HG03571 (cell line): ENCODE measurements at regions not wholly inside any gene's neighbourhood (a gene's known extent, or its start where the extent isn't known, plus 50 kb on each side); places are given as distances from the start of the nearest gene placed in this dataset.
"Not testable (repeated sequence)": the region's sequence is repeated elsewhere in the genome, so short reads cannot be mapped to it uniquely, and the experiment has no call there.

Experiments used
- ATAC-seq: cut with Tn5 transposase; IDR thresholded peaks from one replicate; pipeline ENCODE4 v1.9.1; 2021; ENCODE audit not compliant: unreplicated experiment

GRCh38 chr10:120109725-120110124 is 217.2 kb downstream of the SEC23IP start:
- not testable (repeated sequence) for ATAC-seq

DNA sequence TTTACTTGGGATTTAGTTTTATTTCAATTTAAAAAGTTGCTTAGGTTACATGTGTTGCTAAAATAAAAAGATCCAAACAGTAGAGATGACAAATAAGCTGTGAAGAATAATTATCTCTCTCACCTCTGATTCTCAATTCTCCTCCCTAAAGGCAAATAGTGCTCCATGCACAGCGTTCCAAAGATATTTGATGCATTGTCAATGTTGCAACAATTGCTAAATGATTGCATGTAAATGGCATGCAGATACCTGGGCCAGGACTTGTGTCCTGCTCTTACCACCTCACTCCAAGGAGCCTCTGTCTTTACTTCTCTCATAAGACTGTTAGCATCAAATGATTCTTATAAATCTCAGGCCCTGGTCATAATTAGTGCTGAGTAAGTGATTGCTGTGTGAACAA is 217.7 kb downstream of the SEC23IP start:
- ATAC-seq = no peak

DNA sequence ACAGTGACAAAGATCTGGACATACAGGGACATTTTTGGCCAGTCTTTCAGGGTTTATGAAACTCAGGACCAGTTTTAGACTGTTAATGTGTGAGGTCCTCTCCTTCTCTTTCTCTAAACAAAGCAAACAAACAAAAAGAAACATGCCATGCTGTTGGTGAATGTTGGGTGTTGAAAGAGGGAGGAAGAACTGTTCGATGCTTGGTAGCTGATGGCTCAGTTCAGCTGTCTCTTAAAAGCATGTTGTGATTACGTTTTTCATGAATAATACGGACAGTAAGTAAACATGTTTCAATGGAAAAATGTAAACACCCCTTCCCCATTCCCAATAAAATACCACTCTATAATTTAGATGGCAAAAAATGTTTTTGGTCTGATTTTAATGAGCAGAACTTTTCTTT is 219.1 kb downstream of the SEC23IP start:
- ATAC-seq = no peak

DNA sequence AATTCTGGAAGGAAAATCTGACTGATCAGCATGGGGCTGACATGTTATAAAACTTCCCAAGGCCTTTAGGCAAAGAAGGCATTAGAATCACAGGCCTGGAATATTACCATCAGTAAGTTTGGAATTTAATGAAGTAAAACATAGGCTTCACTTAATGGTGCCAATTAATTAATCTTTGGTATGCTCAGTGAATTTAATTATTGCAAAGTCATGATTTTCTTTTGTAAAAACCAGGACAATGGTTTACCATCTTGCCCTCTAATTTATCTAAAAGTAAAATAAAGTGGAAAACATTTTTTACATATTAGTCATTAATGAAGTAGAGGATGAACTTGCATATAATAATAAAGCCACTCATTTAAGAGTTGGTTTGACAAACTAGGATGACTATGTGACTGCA is 220.3 kb downstream of the SEC23IP start:
- no peak for ATAC-seq

GRCh38 chr10:120115959-120116358 is 223.4 kb downstream of the SEC23IP start:
- no peak for ATAC-seq

DNA sequence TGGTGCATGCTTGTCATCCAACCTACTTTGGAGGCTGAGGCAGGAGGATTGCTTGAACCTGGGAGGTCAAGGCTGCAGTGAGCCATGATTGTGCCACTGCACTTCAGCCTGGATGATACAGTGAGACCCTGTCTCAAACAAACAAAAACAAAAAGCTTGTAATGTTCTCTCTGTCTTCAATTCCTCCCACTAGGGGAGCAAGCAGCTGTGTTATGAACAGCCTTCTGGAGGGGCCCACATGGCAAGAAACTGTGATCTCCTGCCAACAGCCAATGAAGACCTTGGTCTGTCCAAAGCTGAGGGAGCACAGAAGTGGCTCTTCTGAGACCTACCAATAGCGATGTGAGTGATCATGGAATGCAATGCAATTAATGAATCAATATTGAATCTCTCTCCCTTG is 229.2 kb downstream of the SEC23IP start:
- no peak for ATAC-seq

DNA sequence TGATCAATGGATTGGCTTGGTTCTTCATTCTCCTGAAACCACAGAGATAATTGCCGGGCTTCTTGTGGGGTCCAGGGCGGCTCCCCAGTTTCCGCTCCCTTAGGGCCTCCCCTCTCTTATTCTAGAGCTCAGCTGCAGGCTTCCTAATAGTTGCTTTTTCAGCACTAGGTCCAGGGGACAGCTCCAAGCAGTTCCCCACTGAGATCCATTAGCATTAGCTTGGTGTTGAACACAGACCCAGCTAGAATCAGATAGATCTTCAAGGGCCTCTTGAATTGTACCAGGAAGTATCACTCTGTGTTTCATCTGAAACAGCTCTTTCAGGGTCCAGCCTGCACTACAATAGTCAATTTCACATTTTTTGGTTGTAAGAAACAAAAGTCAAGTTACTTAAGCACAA is 238.7 kb downstream of the SEC23IP start:
- no peak for ATAC-seq

DNA sequence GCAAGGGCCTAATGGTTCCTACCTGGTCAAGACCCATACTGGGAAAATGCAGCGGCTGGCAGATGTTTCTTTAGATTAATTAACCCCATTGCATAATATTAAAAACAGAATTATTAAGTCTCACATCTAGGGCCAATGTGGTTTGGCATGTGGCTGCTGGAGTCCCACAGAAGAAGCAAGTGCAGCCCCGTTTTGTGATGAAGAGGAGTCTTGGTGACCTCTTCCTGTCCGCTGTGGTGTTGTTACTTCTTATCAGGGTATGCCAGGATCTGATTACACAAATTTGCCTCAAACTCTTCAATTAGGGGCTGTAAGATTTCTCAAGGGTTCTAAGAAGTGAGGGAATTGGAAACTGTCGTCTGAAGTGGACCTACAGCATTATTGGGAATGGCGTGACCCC is 240.3 kb downstream of the SEC23IP start:
- ATAC-seq = no peak

- no peak for ATAC-seq
These were observed 246.2 kb downstream of the SEC23IP start for GRCh38 chr10:120138689-120139088.

GRCh38 chr10:120145107-120145506 is 252.6 kb downstream of the SEC23IP start:
- no peak for ATAC-seq

GRCh38 chr10:120156614-120157274 is 264.2 kb downstream of the SEC23IP start:
- ATAC-seq = no peak

DNA sequence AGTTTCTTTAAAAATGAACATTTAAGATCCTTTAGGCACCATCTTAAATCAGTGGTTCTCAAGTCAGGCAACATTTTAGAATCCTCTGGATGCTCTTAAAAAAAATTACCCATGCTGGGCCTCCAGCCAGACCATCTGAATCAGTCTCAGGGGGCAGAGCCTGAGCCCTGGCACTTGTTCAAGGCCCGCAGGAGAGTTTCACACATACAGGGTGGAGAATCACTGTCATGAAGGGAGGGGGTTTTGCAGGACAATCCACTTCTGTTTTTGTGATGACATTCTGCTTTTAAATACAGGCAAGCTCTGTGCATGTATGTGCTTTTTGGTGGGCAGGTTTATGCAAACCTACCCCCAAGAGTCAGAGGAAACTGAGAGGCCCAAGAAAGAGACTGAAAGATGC is 268.6 kb downstream of the SEC23IP start:
- ATAC-seq = no peak

DNA sequence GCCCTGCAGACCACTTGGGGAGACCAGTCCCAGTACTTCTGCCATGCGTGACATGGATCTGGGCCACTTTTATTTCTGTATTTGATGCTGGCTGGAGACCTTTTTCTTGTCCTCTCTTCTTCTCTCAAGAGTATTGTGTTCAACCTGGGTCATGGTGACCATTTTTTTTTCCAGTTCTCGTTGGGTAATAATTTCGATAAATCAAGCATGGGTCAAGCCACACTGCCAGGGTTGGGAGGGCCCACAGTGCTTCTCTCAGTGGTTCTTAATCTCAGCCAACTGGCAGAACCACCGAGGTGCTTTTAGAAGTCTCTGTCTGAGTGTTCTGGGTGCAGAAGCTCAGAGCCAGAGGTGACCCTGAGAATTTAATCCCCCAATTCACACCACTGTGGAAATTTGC is 269.9 kb downstream of the SEC23IP start:
- no peak for ATAC-seq

DNA sequence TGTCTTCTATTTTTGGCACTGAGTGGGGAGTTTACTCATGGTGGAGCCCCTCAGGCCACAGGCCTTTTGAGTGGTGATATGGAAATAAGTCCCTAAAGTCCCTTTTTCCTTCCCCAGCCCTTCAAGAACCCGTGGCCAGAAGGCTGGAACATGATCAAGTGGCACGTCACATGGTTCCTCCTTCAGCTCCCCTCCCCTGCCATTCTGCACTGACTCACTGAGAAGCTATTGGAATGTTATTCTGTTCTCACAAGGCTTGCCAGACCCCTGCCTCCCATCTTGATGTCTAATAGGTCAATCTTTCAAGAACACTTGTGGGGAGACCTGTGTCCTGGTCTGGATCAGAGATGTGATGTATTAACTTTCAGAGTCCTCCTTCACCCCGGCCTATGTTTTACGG is 279.8 kb downstream of the SEC23IP start:
- ATAC-seq = no peak

DNA sequence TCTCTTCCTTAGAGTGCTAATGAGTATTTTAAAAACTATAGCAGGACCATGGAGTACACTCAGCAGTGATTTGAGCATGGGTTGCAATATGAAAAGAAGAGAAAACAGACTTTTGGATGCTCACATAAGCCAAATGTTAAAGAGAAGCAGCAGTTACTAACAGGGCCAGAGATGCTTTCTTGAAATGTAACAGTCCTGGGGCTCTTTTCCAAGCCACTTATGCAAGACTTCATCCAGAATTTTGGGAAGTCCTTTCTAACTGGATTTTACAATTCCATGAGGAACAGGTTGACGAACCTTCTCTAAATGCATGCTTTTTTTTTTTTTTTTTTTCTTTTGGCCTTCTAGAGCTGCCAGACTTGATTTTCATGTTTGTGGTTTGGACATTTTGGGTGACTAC is 282.0 kb downstream of the SEC23IP start:
- ATAC-seq = no peak

DNA sequence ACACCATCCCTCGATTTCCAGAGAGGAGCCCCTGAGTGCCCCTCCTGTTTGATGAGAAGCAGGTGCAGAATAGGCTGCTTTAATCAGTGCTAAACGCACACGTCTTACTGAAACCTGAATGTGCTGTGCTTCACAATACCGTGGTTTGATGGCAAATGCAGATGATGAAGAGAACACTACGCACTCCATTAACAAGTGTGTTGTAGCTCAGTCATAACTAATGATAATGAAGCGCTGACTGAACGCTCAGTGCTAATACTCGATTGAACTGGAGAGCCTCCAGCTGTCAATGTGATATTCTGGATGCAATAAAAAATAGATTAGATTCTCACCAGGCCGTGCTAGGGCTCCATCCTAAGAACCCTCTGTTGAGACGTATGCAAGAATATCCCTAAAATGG is 279.7 kb upstream of the PLPP4 start:
- no peak for ATAC-seq

- no peak for ATAC-seq
These were observed 276.9 kb upstream of the PLPP4 start for GRCh38 chr10:120180160-120180559.

DNA sequence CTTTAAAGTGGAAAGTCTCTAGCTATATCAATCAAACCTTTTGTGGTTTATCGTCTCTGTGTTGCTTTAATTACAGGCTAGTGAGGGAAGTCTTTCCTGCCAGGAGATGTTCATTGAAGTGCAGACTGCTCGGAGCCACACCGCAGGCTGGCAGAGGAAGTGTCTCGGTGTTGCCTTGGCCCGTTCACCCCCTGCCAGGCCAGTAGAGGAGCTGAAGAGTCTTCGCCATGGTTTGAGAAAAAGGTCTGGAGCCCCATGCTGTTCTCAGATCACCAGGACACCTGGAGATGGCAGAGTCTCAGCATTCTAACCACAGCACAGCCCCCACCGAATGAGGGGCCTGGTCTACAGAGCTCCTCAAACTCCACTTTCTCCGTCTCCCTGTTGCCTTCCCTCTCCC is 275.9 kb upstream of the PLPP4 start:
- ATAC-seq = no peak

DNA sequence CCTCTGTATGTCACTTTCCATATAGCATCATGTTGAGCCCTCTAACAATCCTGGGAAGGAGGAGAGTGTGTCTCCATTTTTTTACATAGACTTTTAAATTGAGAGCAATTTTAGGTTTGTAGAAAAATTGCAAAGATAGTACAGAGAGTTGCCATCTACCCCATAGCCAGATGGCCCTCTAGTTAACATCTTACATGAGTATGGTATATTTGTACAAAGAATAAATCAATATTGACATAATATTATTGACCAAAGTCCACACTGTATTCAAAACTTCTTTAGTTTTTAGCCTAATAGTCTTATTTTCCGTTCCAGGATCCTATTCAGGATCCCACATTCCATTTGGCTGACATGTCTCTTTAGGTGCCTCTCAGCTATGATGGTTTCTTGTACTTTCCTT is 274.6 kb upstream of the PLPP4 start:
- no peak for ATAC-seq

DNA sequence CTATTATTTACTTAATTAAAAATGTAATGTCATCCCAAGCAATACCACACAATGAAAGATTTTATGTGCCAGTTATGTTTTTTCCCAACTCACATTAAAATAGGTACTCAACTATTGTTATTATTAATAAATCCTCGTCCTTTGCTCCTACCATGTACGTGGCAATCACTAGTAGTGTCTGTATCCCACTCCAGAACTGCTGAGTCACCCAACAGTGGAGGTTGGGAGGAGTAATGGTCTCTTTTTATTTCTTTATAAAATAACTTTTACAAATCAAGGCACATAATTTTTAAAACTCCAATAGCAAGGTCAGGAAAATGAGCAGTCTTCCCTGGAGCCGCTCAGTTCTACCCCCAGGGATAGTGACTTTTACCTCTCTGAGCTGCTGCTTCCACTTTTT is 273.5 kb upstream of the PLPP4 start:
- no peak for ATAC-seq

DNA sequence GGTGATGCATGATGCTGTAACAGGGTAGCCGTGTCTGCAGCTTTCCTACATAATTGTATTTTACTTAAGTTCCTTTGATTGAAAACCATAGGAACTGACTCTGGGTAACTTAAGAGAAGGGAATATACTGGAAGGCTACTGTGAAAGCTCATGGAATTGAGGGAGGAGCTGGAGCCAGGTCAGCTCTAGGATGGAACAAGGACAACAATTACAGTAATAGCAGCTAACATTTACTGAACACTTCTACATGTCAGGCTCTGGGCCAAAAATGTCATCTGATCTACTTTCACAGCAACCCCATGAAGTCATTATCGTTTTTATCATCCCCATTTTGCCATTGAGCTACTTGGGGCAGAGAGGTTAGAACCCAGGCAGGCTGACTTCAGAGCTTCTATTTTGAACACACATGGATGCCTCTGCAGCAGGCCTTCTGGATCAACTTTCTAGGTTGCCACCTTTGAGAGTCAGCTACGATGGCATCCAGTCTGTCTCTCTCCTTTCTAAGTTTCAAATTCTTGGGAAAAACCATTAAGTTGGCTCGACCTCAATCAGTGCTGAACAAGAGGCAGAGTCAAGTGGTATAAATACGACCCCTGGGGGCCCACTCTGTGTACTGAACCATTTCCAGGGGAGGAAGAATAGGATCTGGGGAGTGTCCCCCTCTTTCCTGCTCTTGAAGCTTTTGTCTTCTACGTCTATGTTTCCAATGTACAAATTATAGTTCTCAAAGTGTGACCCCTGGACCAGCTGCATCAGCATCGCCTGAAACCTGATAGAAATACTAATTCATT is 272.3 kb upstream of the PLPP4 start:
- no peak for ATAC-seq

DNA sequence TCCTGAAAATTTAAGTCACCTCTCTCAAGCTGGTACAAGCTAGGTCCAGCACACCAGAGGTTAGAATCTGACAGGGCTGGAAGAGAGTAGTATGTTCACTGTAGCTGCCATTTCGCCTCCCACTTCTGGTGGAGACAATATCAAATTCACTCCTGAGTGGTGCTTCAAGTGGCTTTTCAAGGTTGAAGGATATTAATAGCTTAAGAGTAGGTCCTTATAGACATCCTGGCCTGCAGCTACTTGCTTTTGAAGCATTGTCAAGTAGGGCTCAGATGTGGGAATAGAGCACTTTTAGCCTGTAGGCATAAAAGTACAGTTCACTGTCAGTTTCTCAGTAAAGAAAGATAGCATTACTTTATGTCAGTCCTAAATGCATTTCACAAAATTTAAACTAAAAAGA is 270.5 kb upstream of the PLPP4 start:
- ATAC-seq = no peak

- not testable (repeated sequence) for ATAC-seq
These were observed 269.9 kb upstream of the PLPP4 start for GRCh38 chr10:120187168-120187567.
